ENCODE measurements at regions not wholly inside any gene's neighbourhood (a gene's known extent, or its start where the extent isn't known, plus 50 kb on each side); places are given as distances from the start of the nearest gene placed in this dataset.

DNA sequence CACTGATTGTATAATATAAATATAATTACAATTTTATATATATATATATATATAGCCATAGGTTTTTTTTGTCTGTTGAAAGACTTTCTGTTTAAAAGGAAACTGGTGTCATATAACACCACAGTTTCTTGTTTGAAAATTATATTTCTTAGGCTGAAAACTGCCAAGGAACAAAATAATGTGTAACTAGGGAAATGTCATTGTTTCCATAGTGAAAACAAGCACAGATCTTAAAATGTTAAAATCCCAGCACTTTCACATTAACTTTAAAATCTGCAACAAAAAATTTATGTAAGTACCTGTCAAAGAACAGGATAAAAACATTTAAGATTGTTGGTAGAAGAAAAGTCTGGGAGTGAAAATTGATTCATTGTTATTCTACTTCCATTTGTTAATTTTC is 104.2 kb downstream of the ATP6V1G3 start (continued):
- no peak for TF ChIP-seq EZH2 (IDR thresholded peaks at IDR 0.05; ENCODE audit: low read depth, low read length, severe bottlenecking)
- no peak for TF ChIP-seq CHD7 (IDR thresholded peaks at IDR 0.05; ENCODE audit: insufficient replicate concordance, low read length)
- no peak for TF ChIP-seq JUN (IDR thresholded peaks at IDR 0.05; ENCODE audit: low read depth, low read length)
- no peak for TF ChIP-seq JUND (IDR thresholded peaks at IDR 0.05; ENCODE audit: low read length)
- no peak for TF ChIP-seq TCF12 (IDR thresholded peaks at IDR 0.05; ENCODE audit: low read depth, low read length)
- TF ChIP-seq YY1 (IDR thresholded peaks at IDR 0.05; ENCODE audit: low read depth, low read length): no peak
- TF ChIP-seq TAF1 (IDR thresholded peaks at IDR 0.05; ENCODE audit: low read depth, low read length): no peak
- TF ChIP-seq RNF2 (IDR thresholded peaks at IDR 0.05; ENCODE audit: borderline replicate concordance, low read depth, low read length, missing control alignments, poor library complexity, severe bottlenecking): no peak

Data from H1 (cell line).